K562 (cell line): ENCODE measurements at regions not wholly inside any gene's neighbourhood (a gene's known extent, or its start where the extent isn't known, plus 50 kb on each side); places are given as distances from the start of the nearest gene placed in this dataset.

Experiments used
- ATAC-seq: fragments of 200-7000 bp; cut with Tn5 transposase; 3 replicates; pipeline ENCODE4 v1.9.1; 2020; ENCODE audit warnings: moderate library complexity
- BruUV-seq: library from RNA; stranded (reverse); fragments of 400-500 nt; replicated peaks from 2 replicates; lab custom pipeline; 2021; lab: Mats Ljungman, UMichigan
- CTCF ChIA-PET: fragments of 300-600 bp; formaldehyde crosslinking; extraction: SDS; loops from one replicate; lab custom pipeline; 2021; ENCODE audit warnings: low intra/inter-chr PET ratio; lab: Yijun Ruan, JAX
- POLR2A ChIA-PET: fragments of 300-600, 350-650 bp; sonication (Branson Sonifier 250); formaldehyde crosslinking; extraction: SDS; loops from one replicate; lab custom pipeline; 2021; ENCODE audit warnings: antibody characterized with exemption, inconsistent platforms; lab: Yijun Ruan, JAX
- DNase-seq, 4 experiments: peaks; one replicate each; pipeline versions ENCODE4 v3.0.0 to v3.0.0-alpha.2; 2011 to 2018; ENCODE audit warnings: low spot score in 3 of 4, mixed read lengths in 3 of 4; ENCODE audit errors: extremely low read depth in 1 of 4
- FAIRE-seq: peaks from 2 replicates; lab custom pipeline; 2011; peaks lifted over from hg19 to GRCh38; lab: Jason Lieb, UNC
- H2AFZ ChIP-seq: 2 replicates; pipeline ENCODE4 v1.6.0; 2011; ENCODE audit warnings: low read depth, low read length, control low read depth, inconsistent platforms
- H3K27ac ChIP-seq: fragments of 200-600 bp; 3 replicates; pipeline ENCODE4 v1.8.0; 2011; ENCODE audit warnings: low read depth, mild to moderate bottlenecking, control low read depth, inconsistent platforms, low read length, moderate library complexity, mixed read lengths; ENCODE audit errors: extremely low read depth
- H3K27me3 ChIP-seq, 2 experiments: fragments of 300-600 bp in 1 of 2; 2 replicates in 1 of 2; 3 replicates in 1 of 2; pipeline versions ENCODE4 v1.6.0 to v1.8.0; 2011; ENCODE audit warnings: inconsistent platforms in 2 of 2, low read length in 2 of 2, mild to moderate bottlenecking in 1 of 2, mixed read lengths in 1 of 2, moderate library complexity in 1 of 2; ENCODE audit not compliant: control insufficient read depth in 2 of 2, insufficient read depth in 2 of 2
- H3K36me3 ChIP-seq: fragments of 300-600 bp; 3 replicates; pipeline ENCODE4 v1.8.0; 2011; ENCODE audit warnings: mild to moderate bottlenecking, low read length, inconsistent platforms; ENCODE audit not compliant: control insufficient read depth, insufficient read depth
- H3K4me1 ChIP-seq, 2 experiments: fragments of 200-600 bp in 1 of 2; replicated peaks in 1 of 2; 2 replicates in 1 of 2; 3 replicates in 1 of 2; pipeline versions ENCODE4 v1.5.1 to v1.8.0; 2011; ENCODE audit warnings: inconsistent platforms in 2 of 2, low read length in 2 of 2, mild to moderate bottlenecking in 1 of 2, mixed read lengths in 1 of 2, moderate library complexity in 1 of 2; ENCODE audit not compliant: control insufficient read depth in 2 of 2, insufficient read depth in 2 of 2
- H3K4me2 ChIP-seq: 2 replicates; pipeline ENCODE4 v1.6.1; 2011; ENCODE audit warnings: low read length, control low read depth, inconsistent platforms, mixed read lengths; ENCODE audit not compliant: insufficient read depth
- H3K4me3 ChIP-seq: fragments of 200-600 bp; sonication (generic), shearing (Covaris generic); 2 replicates; pipeline ENCODE4 v1.5.1; 2016; ENCODE audit warnings: control low read depth, inconsistent platforms
- H3K79me2 ChIP-seq: fragments of 200-600 bp; 3 replicates; pipeline ENCODE4 v1.8.0; 2011; ENCODE audit warnings: low read length, inconsistent platforms; ENCODE audit not compliant: control insufficient read depth, insufficient read depth
- H3K9ac ChIP-seq, 2 experiments: 2 replicates each; pipeline versions ENCODE4 v1.6.0 to v1.6.1; 2011; ENCODE audit warnings: low read depth in 2 of 2, low read length in 2 of 2, control low read depth in 1 of 2, inconsistent platforms in 1 of 2, mild to moderate bottlenecking in 1 of 2, mixed read lengths in 1 of 2; ENCODE audit not compliant: insufficient read depth in 1 of 2
- H3K9me1 ChIP-seq: one replicate; pipeline ENCODE4 v1.6.0; 2011; ENCODE audit warnings: inconsistent platforms, mild to moderate bottlenecking, low read length, moderate library complexity; ENCODE audit not compliant: control insufficient read depth, insufficient read depth
- H3K9me3 ChIP-seq: replicated peaks from 2 replicates; pipeline ENCODE4 v1.5.1; 2011; ENCODE audit warnings: low read depth, low read length, inconsistent platforms; ENCODE audit not compliant: control insufficient read depth, insufficient read depth
- H4K20me1 ChIP-seq: replicated peaks from 2 replicates; pipeline ENCODE4 v1.6.1; 2011; ENCODE audit warnings: low read length, inconsistent platforms, mixed read lengths; ENCODE audit not compliant: control insufficient read depth, insufficient read depth
- BMI1 ChIP-seq: fragments of 150-350 bp; IDR thresholded peaks from 2 replicates; pipeline ENCODE4 v1.6.1; 2014; ENCODE audit warnings: low read length
- DPF2 ChIP-seq: fragments of 450-650 bp; IDR thresholded peaks from 2 replicates; pipeline ENCODE4 v1.6.1; 2016
- FOXK1 ChIP-seq: sonication (generic); formaldehyde crosslinking; IDR thresholded peaks from 2 replicates; pipeline ENCODE4 v1.8.0; 2022; ENCODE audit warnings: missing genetic modification reagents, mild to moderate bottlenecking, borderline replicate concordance
- FOXK2 ChIP-seq, 2 experiments: fragments of 450-650 bp; IDR thresholded peaks in 1 of 2; conservative IDR thresholded peaks in 1 of 2; 2 replicates each; pipeline ENCODE4 v1.6.1; 2016; ENCODE audit warnings: low read depth in 2 of 2, mild to moderate bottlenecking in 1 of 2
- HLTF ChIP-seq: fragments of 450-650 bp; IDR thresholded peaks from 2 replicates; pipeline ENCODE4 v1.6.1; 2016
- HOXB6 ChIP-seq: fragments of 250-450 bp; sonication (Bioruptor Pico); IDR thresholded peaks from 2 replicates; pipeline ENCODE4 v1.5.1; 2022; ENCODE audit warnings: mild to moderate bottlenecking, borderline replicate concordance
- MAFK ChIP-seq: IDR thresholded peaks from 2 replicates; pipeline ENCODE4 v1.6.1; 2011; ENCODE audit warnings: low read length, improper control_type of control experiment
- RBM22 ChIP-seq: fragments of 200-400 bp; formaldehyde crosslinking; IDR thresholded peaks from 2 replicates; pipeline ENCODE4 v1.6.1; 2018; ENCODE audit warnings: low read length, low read depth; ENCODE audit not compliant: poor library complexity, severe bottlenecking
- SMAD2 ChIP-seq: fragments of 150-350 bp; IDR thresholded peaks from 2 replicates; pipeline ENCODE4 v1.6.1; 2014; ENCODE audit warnings: low read depth, mild to moderate bottlenecking, low read length
- SMC3 ChIP-seq: conservative IDR thresholded peaks from 2 replicates; pipeline ENCODE4 v1.6.1; 2011; ENCODE audit warnings: low read depth, low read length, improper control_type of control experiment; ENCODE audit not compliant: insufficient read depth
- TBL1XR1 ChIP-seq, 2 experiments: IDR thresholded peaks; 2 replicates each; pipeline ENCODE4 v1.6.1; 2012; ENCODE audit warnings: improper control_type of control experiment in 2 of 2, low read length in 2 of 2, mild to moderate bottlenecking in 1 of 2
- YBX1 ChIP-seq: fragments of 450-650 bp; IDR thresholded peaks from 2 replicates; pipeline ENCODE4 v1.7.1; 2016; ENCODE audit warnings: mild to moderate bottlenecking
- ZFP30 ChIP-seq: fragments of 250-450 bp; sonication (Bioruptor Pico); IDR thresholded peaks from 2 replicates; pipeline ENCODE4 v1.8.0; 2022; ENCODE audit warnings: moderate library complexity, mild to moderate bottlenecking, inconsistent platforms, borderline replicate concordance
- ZNF347 ChIP-seq: fragments of 450-650 bp; formaldehyde crosslinking; IDR thresholded peaks from 2 replicates; pipeline ENCODE4 v1.4.0; 2020; ENCODE audit warnings: low read depth, mild to moderate bottlenecking, moderate library complexity
- ZNF584 ChIP-seq: fragments of 200-800 bp; sonication (Bioruptor generic); IDR thresholded peaks from 2 replicates; pipeline ENCODE4 v1.6.1; 2016; ENCODE audit warnings: low read depth, mild to moderate bottlenecking, missing genetic modification characterization, missing compliant biosample characterization
- WGBS: fragments of 100-300 bp; shearing (Covaris generic); methylation state at CpG from one replicate; pipeline ENCODE4 v1.1.6; 2016; ENCODE audit warnings: low coverage, mixed read lengths; ENCODE audit not compliant: insufficient coverage; ENCODE audit errors: missing lambda C conversion rate; 5-methylcytosine and 5-hydroxymethylcytosine counted together
- in situ Hi-C: fragments of 300-500 bp; cut with MboI; formaldehyde crosslinking; loops from 4 replicates; pipeline ENCODE4 v1.15.0; 2018; ENCODE audit warnings: inconsistent platforms, mixed read lengths
- intact Hi-C: fragments of 100-400 bp; cut with micrococcal nuclease; formaldehyde crosslinking; loops from 2 replicates; pipeline ENCODE4 v1.14.2; 2022
- TF ChIP-seq, protein P1 (sequence below): sonication (generic); formaldehyde crosslinking; IDR thresholded peaks from 2 replicates; pipeline ENCODE4 v1.8.0; 2022; ENCODE audit warnings: missing genetic modification reagents, mild to moderate bottlenecking, borderline replicate concordance
- TF ChIP-seq, protein P2 (sequence below): fragments of 250-450 bp; sonication (Bioruptor Pico); IDR thresholded peaks from 2 replicates; pipeline ENCODE4 v1.5.0; 2020; ENCODE audit warnings: mild to moderate bottlenecking
- TF ChIP-seq, protein P3 (sequence below): fragments of 250-450 bp; sonication (Bioruptor Pico); IDR thresholded peaks from 2 replicates; pipeline ENCODE4 v1.5.0; 2021; ENCODE audit warnings: mild to moderate bottlenecking, moderate library complexity

DNA sequence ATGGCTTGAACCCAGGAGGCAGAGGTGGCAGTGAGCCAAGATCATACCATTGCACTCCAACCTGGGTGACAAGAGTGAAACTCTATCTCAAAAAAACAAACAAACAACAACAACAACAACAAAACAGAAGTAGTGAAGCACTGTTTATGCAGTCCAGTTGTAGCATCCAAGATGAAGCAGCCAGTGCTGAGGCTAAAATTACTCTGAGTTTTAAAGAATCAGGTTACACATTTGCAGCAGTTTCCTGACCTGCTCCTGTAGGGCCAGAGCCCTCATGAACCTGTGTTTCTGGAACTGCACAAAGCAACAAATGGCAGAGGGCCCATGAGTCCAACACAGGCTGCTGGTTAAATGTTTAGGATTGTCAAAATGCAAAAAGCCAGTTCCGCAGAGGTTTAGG is 499.5 kb upstream of the PSMD7 start (continued):
- TF ChIP-seq SMAD2 (no peak), TBL1XR1 (IDR thresholded peaks at IDR 0.05; ENCODE audit: low read length in 2 of 2) (no peak), ZFP30 (CRISPR knock-in tag) (no peak), SMC3 (no peak)
- TF ChIP-seq, protein P1, sequence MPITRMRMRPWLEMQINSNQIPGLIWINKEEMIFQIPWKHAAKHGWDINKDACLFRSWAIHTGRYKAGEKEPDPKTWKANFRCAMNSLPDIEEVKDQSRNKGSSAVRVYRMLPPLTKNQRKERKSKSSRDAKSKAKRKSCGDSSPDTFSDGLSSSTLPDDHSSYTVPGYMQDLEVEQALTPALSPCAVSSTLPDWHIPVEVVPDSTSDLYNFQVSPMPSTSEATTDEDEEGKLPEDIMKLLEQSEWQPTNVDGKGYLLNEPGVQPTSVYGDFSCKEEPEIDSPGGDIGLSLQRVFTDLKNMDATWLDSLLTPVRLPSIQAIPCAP (CRISPR knock-in tag) = no peak
- TF ChIP-seq, protein P2, sequence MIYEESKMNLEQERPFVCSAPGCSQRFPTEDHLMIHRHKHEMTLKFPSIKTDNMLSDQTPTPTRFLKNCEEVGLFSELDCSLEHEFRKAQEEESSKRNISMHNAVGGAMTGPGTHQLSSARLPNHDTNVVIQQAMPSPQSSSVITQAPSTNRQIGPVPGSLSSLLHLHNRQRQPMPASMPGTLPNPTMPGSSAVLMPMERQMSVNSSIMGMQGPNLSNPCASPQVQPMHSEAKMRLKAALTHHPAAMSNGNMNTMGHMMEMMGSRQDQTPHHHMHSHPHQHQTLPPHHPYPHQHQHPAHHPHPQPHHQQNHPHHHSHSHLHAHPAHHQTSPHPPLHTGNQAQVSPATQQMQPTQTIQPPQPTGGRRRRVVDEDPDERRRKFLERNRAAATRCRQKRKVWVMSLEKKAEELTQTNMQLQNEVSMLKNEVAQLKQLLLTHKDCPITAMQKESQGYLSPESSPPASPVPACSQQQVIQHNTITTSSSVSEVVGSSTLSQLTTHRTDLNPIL = no peak

DNA sequence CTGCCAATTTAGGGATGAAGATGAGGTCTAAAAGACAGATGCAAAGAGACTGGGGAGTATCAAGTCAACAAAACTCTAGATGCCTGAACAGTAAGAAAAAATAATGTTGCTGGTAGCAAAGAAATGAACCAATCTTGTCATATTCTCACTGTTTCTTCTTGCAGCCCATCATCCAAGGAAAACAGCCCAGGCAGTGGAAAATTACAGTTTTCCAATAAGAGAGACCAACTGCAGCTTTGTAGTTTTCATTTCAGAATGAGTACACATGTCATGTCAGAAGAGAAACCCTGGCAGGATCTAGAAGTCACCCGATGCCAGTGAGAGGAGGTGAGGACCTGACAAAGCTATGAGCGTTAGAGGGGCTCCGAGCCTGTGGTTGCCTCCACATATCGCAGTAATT is 500.4 kb upstream of the PSMD7 start:
- Histone ChIP-seq H3K9me3 (no peaks in the 10 kb centered on the region), H3K9ac (no peak overlapping the region), H3K79me2 (no peaks in the 10 kb centered on the region), H3K4me1 (no peaks in the 10 kb centered on the region), H4K20me1 (no peaks in the 10 kb centered on the region), H3K27ac (no peak overlapping the region), H3K9me1 (no peaks in the 10 kb centered on the region), H3K27me3 (0 out of 5 replicates have a peak, but pooled peaks cover 2 to 5% of the 10 kb centered on the region in 2 experiments), H3K4me3 (no peak overlapping the region), H3K36me3 (no peaks in the 10 kb centered on the region), H3K4me2 (no peak overlapping the region), H2AFZ (no peak overlapping the region)
- no TSS peak for BruUV-seq
- FAIRE-seq (no peak), DNase-seq (no peak), ATAC-seq (no peak)
- ChIA-PET POLR2A (no interaction called here), CTCF (no interaction called here)
- in situ Hi-C loops (no loop called here), intact Hi-C loops (no loop called here)
- TF ChIP-seq MAFK (no peak), HLTF (no peak), DPF2 (no peak), BMI1 (no peak), FOXK2 (conservative IDR thresholded peaks at IDR 0.05 in 1 of 2, IDR thresholded peaks at IDR 0.05 in 1 of 2; ENCODE audit: low read depth in 2 of 2) (no peak), FOXK1 (CRISPR knock-in tag) (no peak), ZNF584 (CRISPR knock-in tag) (no peak), RBM22 (no peak), ZNF347 (CRISPR knock-in tag) (no peak), SMAD2 (no peak), HOXB6 (CRISPR knock-in tag) (no peak), YBX1 (no peak)
- TF ChIP-seq, protein P3, sequence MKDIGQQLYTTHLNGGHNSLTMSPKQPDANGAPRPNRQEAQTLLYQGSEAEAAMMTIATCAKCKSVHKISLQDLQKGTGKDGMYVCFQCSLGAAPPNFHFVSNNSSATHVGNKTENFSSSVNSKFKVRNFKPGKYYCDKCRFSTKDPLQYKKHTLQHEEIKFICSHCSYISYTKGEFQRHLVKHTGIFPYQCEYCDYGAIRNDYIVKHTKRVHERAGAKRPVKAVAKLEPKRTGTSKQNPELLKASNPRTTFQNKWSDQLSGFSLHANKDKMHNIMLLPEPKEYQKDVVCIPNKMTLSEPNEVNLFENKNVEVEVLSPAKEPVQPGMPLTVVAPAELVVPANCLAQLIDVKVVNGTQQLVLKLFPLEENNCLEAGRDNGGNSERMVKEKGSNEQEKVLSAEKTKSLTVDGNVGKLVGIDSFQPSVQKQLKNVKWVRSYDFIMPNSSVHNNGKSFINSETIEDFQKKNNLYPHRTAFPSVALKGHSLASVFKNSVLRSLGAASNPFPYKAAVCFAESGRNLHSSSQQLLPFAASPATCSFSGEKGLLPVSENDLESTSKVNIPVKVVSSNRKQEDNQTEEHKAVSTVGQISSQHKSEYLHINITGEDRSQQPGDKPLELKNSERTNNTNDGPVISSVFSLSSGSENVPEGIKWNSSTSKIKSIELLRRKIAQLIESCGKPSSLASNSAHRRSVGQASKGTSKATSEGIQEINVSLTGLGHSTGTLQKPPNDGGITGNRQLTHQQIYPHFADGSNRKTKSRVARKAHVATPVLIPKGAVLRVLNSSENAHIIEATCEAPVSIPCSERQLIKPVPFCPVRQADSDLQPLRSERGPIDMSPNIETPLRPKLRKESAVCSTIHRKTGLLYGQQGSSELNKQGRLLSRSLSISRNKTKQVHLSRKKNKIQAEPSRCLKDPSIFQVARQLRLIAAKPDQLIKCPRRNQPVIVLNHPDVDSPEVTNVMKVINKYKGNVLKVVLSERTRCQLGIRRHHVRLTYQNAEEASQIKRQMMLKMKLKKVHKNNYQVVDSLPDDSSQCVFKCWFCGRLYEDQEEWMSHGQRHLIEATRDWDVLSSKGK = no peak
- WGBS = 0% methylated on average over 3 of the region's 4 CpGs
